ENCODE measurements at regions not wholly inside any gene's neighbourhood (a gene's known extent, or its start where the extent isn't known, plus 50 kb on each side); places are given as distances from the start of the nearest gene placed in this dataset.

- no peak for TF ChIP-seq CTCF (IDR thresholded peaks at IDR 0.05 in 2 of 3, conservative IDR thresholded peaks at IDR 0.05 in 1 of 3; ENCODE audit: borderline replicate concordance in 1 of 3, insufficient read depth in 1 of 3, low read depth in 2 of 3, low read length in 2 of 3)
- no peak for TF ChIP-seq EZH2phosphoT487 (IDR thresholded peaks at IDR 0.05; ENCODE audit: borderline replicate concordance)
- TF ChIP-seq POLR2A (IDR thresholded peaks at IDR 0.05; ENCODE audit: borderline replicate concordance, extremely low read depth, insufficient read depth, insufficient read length), result no peak
- TF ChIP-seq EZH2 (IDR thresholded peaks at IDR 0.05), result no peak
- TF ChIP-seq SP1 (IDR thresholded peaks at IDR 0.05; ENCODE audit: low read depth), result no peak
- no peak for TF ChIP-seq ZNF274 (IDR thresholded peaks at IDR 0.05; ENCODE audit: low read depth, low read length)
- no peak for TF ChIP-seq MAX (IDR thresholded peaks at IDR 0.05)
- no peak for TF ChIP-seq SIN3A (IDR thresholded peaks at IDR 0.05; ENCODE audit: low read depth)
- TF ChIP-seq TCF7L2 (IDR thresholded peaks at IDR 0.05; ENCODE audit: borderline replicate concordance, extremely low read depth, insufficient read depth, insufficient read length), result no peak
- no peak for TF ChIP-seq CEBPB (IDR thresholded peaks at IDR 0.05; ENCODE audit: low read depth)
These were observed 767.4 kb upstream of the GHITM start for GRCh38 chr10:83371696-83372490.

Data from HCT116 (cell line).